ENCODE measurements at regions not wholly inside any gene's neighbourhood (a gene's known extent, or its start where the extent isn't known, plus 50 kb on each side); places are given as distances from the start of the nearest gene placed in this dataset.

- no peaks in the 10 kb centered on the region for H3K9me3 ChIP-seq
- no peaks in the 10 kb centered on the region for H3K27me3 ChIP-seq
- no peaks in the 10 kb centered on the region for H3K36me3 ChIP-seq
- no peaks in the 10 kb centered on the region for H3K4me1 ChIP-seq
- intact Hi-C loops (cut with DNase I; ENCODE audit: low total_unique reads): no loop called here
- DNase-seq: no peak
- TF ChIP-seq, protein P1, sequence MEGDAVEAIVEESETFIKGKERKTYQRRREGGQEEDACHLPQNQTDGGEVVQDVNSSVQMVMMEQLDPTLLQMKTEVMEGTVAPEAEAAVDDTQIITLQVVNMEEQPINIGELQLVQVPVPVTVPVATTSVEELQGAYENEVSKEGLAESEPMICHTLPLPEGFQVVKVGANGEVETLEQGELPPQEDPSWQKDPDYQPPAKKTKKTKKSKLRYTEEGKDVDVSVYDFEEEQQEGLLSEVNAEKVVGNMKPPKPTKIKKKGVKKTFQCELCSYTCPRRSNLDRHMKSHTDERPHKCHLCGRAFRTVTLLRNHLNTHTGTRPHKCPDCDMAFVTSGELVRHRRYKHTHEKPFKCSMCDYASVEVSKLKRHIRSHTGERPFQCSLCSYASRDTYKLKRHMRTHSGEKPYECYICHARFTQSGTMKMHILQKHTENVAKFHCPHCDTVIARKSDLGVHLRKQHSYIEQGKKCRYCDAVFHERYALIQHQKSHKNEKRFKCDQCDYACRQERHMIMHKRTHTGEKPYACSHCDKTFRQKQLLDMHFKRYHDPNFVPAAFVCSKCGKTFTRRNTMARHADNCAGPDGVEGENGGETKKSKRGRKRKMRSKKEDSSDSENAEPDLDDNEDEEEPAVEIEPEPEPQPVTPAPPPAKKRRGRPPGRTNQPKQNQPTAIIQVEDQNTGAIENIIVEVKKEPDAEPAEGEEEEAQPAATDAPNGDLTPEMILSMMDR (IDR thresholded peaks at IDR 0.05): no peak
- no peak for TF ChIP-seq POLR2A (IDR thresholded peaks at IDR 0.05)
- H3K4me3 ChIP-seq: no peak overlapping the region
- no peak overlapping the region for H3K27ac ChIP-seq
Observed at GRCh38 chr5:110167384-110167783, 477.7 kb downstream of the MAN2A1 start.

- Histone ChIP-seq H3K27ac (no peak overlapping the region), H3K9me3 (no peaks in the 10 kb centered on the region), H3K27me3 (no peaks in the 10 kb centered on the region), H3K4me1 (no peaks in the 10 kb centered on the region), H3K4me3 (no peak overlapping the region), H3K36me3 (no peaks in the 10 kb centered on the region)
- intact Hi-C loops (cut with DNase I; ENCODE audit: low total_unique reads): no loop called here
- TF ChIP-seq, protein P1 (IDR thresholded peaks at IDR 0.05): no peak
- no peak for TF ChIP-seq POLR2A (IDR thresholded peaks at IDR 0.05)
- DNase-seq: no peak
Observed at GRCh38 chr5:110169461-110169860, 479.7 kb downstream of the MAN2A1 start.

DNA sequence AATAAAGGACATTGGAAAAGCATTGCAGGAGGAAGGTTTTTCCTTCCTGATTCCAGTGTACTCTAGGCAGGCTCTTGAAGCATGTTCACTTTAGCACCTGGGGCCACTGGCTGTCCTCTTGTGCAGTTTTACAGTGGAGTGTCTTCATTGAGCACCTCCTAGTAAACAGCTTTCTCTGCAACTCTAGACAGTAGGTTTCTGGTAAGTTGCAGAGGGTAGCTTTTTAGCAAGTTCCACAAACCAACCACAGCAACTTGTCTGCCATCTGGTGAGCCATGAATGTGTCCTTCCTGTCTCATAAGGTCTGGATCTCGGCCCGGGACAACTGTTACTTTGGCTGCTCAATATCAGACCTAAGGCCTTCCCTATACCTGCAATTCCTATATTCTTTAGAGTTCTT, 488.0 kb downstream of the MAN2A1 start:
- no peak for TF ChIP-seq POLR2A (IDR thresholded peaks at IDR 0.05)
- TF ChIP-seq, protein P1 (IDR thresholded peaks at IDR 0.05): no peak
- intact Hi-C loops (cut with DNase I; ENCODE audit: low total_unique reads): no loop called here
- no peak for DNase-seq
- Histone ChIP-seq H3K4me3 (no peak overlapping the region), H3K9me3 (no peaks in the 10 kb centered on the region), H3K4me1 (no peaks in the 10 kb centered on the region), H3K27ac (no peak overlapping the region), H3K27me3 (no peaks in the 10 kb centered on the region), H3K36me3 (no peaks in the 10 kb centered on the region)

DNA sequence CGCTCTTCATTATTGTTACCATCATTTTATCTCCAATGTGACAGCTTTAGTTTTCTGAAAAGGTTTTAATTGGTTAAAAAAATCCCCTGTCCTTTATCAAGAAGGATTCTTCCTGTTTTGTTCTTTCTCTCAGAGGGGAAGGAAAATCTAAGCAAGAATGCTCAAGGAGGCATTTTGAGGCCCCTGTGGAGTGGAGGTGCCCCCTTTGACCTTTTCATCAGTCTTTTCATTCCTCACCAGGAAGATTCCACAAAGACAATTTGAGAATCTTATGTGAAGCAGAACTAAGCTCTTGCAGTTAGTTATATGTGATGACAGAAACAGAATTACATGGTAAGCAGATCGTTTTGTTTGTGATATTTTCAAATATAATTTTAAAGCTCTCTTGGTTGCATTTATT, 489.6 kb downstream of the MAN2A1 start:
- intact Hi-C loops (cut with DNase I; ENCODE audit: low total_unique reads): no loop called here
- DNase-seq: no peak
- Histone ChIP-seq H3K4me1 (no peaks in the 10 kb centered on the region), H3K36me3 (no peaks in the 10 kb centered on the region), H3K27ac (no peak overlapping the region), H3K9me3 (no peaks in the 10 kb centered on the region), H3K27me3 (no peaks in the 10 kb centered on the region), H3K4me3 (no peak overlapping the region)
- TF ChIP-seq POLR2A (IDR thresholded peaks at IDR 0.05): no peak
- TF ChIP-seq, protein P1 (IDR thresholded peaks at IDR 0.05): no peak

DNA sequence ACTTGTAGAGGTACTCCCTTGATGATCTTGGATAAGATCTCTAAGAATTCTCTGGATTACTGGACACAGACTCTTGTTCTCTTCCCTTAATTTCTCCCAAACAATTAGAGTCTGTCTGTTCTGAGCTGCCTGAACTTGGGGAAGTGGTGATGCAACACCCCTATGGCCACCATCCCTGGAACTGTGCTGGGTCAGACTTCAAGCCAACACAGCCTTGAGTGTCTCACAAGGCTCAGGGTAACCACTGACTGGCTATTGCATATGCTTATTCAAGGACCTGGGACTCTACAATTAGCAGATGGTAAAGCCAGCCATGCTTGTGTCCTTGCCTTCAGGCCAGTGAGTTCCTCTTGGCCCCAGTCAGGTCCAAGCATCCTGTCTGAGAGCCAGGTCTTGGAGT, 504.5 kb downstream of the MAN2A1 start:
- Histone ChIP-seq H3K36me3 (no peaks in the 10 kb centered on the region), H3K4me1 (no peaks in the 10 kb centered on the region), H3K27me3 (no peaks in the 10 kb centered on the region), H3K9me3 (no peaks in the 10 kb centered on the region), H3K4me3 (no peak overlapping the region), H3K27ac (no peak overlapping the region)
- no peak for DNase-seq
- intact Hi-C loops (cut with DNase I; ENCODE audit: low total_unique reads): no loop called here
- TF ChIP-seq POLR2A (IDR thresholded peaks at IDR 0.05): no peak
- TF ChIP-seq, protein P1 (IDR thresholded peaks at IDR 0.05): no peak

All from uterus (tissue), 3 donors.